Panc1 (cell line): ENCODE measurements at regions not wholly inside any gene's neighbourhood (a gene's known extent, or its start where the extent isn't known, plus 50 kb on each side); places are given as distances from the start of the nearest gene placed in this dataset.

Source experiments
- ATAC-seq: fragments of 200-7000 bp; cut with Tn5 transposase; 2 replicates; pipeline ENCODE4 v1.9.1; 2020; ENCODE audit warnings: mild to moderate bottlenecking, moderate library complexity
- BruUV-seq: library from RNA; stranded (reverse); fragments of 400-500 nt; replicated peaks from 2 replicates; lab custom pipeline; 2021; lab: Mats Ljungman, UMichigan
- CTCF ChIA-PET: fragments of 300-600 bp; sonication (Branson Sonifier 250); formaldehyde crosslinking; loops from one replicate; lab custom pipeline; 2022; ENCODE audit warnings: antibody characterized with exemption; lab: Charles Lee
- POLR2A ChIA-PET: fragments of 300-600 bp; sonication (Branson Sonifier 250); formaldehyde crosslinking; loops from one replicate; lab custom pipeline; 2022; ENCODE audit warnings: antibody characterized with exemption; lab: Charles Lee
- DNase-seq: peaks from one replicate; pipeline ENCODE4 v3.0.0-alpha.2; 2010; ENCODE audit warnings: low read depth, low spot score
- H3K27ac ChIP-seq: 2 replicates; pipeline ENCODE4 v1.5.1; 2011; ENCODE audit warnings: mild to moderate bottlenecking, low read length, inconsistent platforms
- H3K27me3 ChIP-seq: fragments of 200-500 bp; sonication (Bioruptor generic); 2 replicates; pipeline ENCODE4 v1.6.0; 2014; ENCODE audit warnings: low read length, inconsistent platforms; ENCODE audit not compliant: control insufficient read depth, insufficient read depth
- H3K36me3 ChIP-seq: fragments of 200-500 bp; sonication (Bioruptor generic); 2 replicates; pipeline ENCODE4 v1.5.1; 2014; ENCODE audit warnings: inconsistent platforms, mild to moderate bottlenecking, low read length, moderate library complexity; ENCODE audit not compliant: control insufficient read depth, insufficient read depth
- H3K4me1 ChIP-seq: 2 replicates; pipeline ENCODE4 v1.5.1; 2011; ENCODE audit warnings: inconsistent platforms, mild to moderate bottlenecking, low read length, moderate library complexity; ENCODE audit not compliant: control insufficient read depth, insufficient read depth
- H3K4me3 ChIP-seq, 2 experiments: 2 replicates each; pipeline ENCODE4 v1.5.1; 2011 to 2012; ENCODE audit warnings: low read depth in 2 of 2, low read length in 2 of 2, mild to moderate bottlenecking in 2 of 2, inconsistent platforms in 1 of 2, moderate library complexity in 1 of 2
- H3K9me3 ChIP-seq: fragments of 200-500 bp; sonication (Bioruptor generic); 2 replicates; pipeline ENCODE4 v1.5.1; 2014; ENCODE audit warnings: low read depth, mild to moderate bottlenecking, inconsistent platforms, low read length, moderate library complexity; ENCODE audit not compliant: control insufficient read depth, insufficient read depth
- CTCF ChIP-seq: fragments of 450-650 bp; IDR thresholded peaks from 2 replicates; pipeline ENCODE4 v1.5.1; 2017; ENCODE audit warnings: mild to moderate bottlenecking
- POLR2AphosphoS5 ChIP-seq: IDR thresholded peaks from 2 replicates; pipeline ENCODE4 v1.6.1; 2012; ENCODE audit warnings: mild to moderate bottlenecking, low read depth, low read length, moderate library complexity
- REST ChIP-seq, 2 experiments: IDR thresholded peaks; 2 replicates each; pipeline ENCODE4 v1.6.1; 2011 to 2012; ENCODE audit warnings: low read depth in 2 of 2, control low read depth in 1 of 2, low read length in 1 of 2, mild to moderate bottlenecking in 1 of 2, moderate library complexity in 1 of 2; ENCODE audit not compliant: insufficient read depth in 1 of 2
- SIN3A ChIP-seq: IDR thresholded peaks from 2 replicates; pipeline ENCODE4 v1.6.1; 2012; ENCODE audit warnings: low read depth, mild to moderate bottlenecking, low read length, moderate library complexity, borderline replicate concordance; ENCODE audit not compliant: insufficient read depth
- TCF7L2 ChIP-seq: IDR thresholded peaks from 2 replicates; pipeline ENCODE4 v1.6.1; 2011; ENCODE audit warnings: mild to moderate bottlenecking, low read depth, low read length, inconsistent platforms
- in situ Hi-C: cut with HindIII; loops from 2 replicates; pipeline ENCODE4 v1.10.0; 2016; ENCODE audit warnings: low sequenced_read_pairs, low pct_unique_long_range_greater_than_20kb
- intact Hi-C: fragments of 100-400 bp; cut with micrococcal nuclease; formaldehyde crosslinking; loops from one replicate; pipeline ENCODE4 v1.10.0; 2022; ENCODE audit not compliant: unreplicated experiment

GRCh38 chr12:93085383-93086287 is 156.5 kb upstream of the EEA1 start:
- Histone ChIP-seq H3K9me3 (no peaks in the 10 kb centered on the region), H3K27ac (no peak overlapping the region; the same call in 1 of the 2 replicates), H3K36me3 (no peaks in the 10 kb centered on the region), H3K27me3 (no peaks in the 10 kb centered on the region), H3K4me3 (no peak overlapping the region), H3K4me1 (no peaks in the 10 kb centered on the region; the same call in 1 of the 2 replicates)
- POLR2A ChIA-PET, result no interaction called here
- CTCF ChIA-PET, result interaction anchor here (0.6 to 0.7 kb wide), 2 partner anchors 101 to 1372 kb away, joined by 3 read pairs; no protein-coding TSS in a partner anchor
- TF ChIP-seq POLR2AphosphoS5, result no peak
- TF ChIP-seq TCF7L2, result no peak
- no peak for TF ChIP-seq SIN3A
- no peak for TF ChIP-seq REST (IDR thresholded peaks at IDR 0.05; ENCODE audit: insufficient read depth in 1 of 2, low read depth in 2 of 2, low read length in 1 of 2)
- no peak for TF ChIP-seq CTCF
- no peak for DNase-seq
- no TSS peak for BruUV-seq
- ATAC-seq, result no peak
- in situ Hi-C loops (no loop called here), intact Hi-C loops (no loop called here)

GRCh38 chr12:93086288-93086727 is 157.2 kb upstream of the EEA1 start:
- no peaks in the 10 kb centered on the region for H3K36me3 ChIP-seq
- H3K27me3 ChIP-seq, result no peaks in the 10 kb centered on the region
- no peak for DNase-seq
- H3K27ac ChIP-seq, result peak overlapping the region; percentile 58; the same call in 1 of the 2 replicates
- in situ Hi-C loops, result no loop called here
- intact Hi-C loops, result no loop called here
- H3K4me1 ChIP-seq, result no peaks in the 10 kb centered on the region; the same call in 1 of the 2 replicates
- ChIA-PET CTCF (no interaction called here), POLR2A (no interaction called here)
- no peaks in the 10 kb centered on the region for H3K9me3 ChIP-seq
- TF ChIP-seq SIN3A, result no peak
- no peak for TF ChIP-seq REST (IDR thresholded peaks at IDR 0.05; ENCODE audit: insufficient read depth in 1 of 2, low read depth in 2 of 2, low read length in 1 of 2)
- TF ChIP-seq POLR2AphosphoS5, result no peak
- no peak for TF ChIP-seq CTCF
- no peak for TF ChIP-seq TCF7L2
- BruUV-seq, result no TSS peak
- no peak for ATAC-seq
- H3K4me3 ChIP-seq, result no peak overlapping the region
